ENCODE measurements at regions not wholly inside any gene's neighbourhood (a gene's known extent, or its start where the extent isn't known, plus 50 kb on each side); places are given as distances from the start of the nearest gene placed in this dataset.
"Not testable (repeated sequence)": the region's sequence is repeated elsewhere in the genome, so short reads cannot be mapped to it uniquely, and the experiment has no call there.

DNA sequence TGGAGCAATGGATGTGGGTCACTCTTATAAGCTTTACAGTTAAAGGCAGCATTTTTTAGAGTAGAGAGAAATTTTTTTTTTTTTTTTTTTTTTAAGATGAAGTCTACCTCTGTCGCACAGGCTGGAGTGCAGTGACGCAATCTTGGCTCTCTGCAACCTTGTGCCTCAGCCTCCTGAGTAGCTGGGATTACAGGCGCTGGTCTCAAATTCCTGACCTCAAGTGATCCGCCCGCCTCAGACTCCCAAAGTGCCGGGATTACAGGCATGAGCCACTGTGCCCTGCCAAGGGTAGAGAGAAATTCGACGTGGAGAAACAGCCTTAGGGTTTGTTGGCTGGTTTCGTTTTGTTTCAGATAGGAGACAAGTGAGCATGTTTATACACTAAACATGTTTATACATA, 594.2 kb upstream of the ADAMTS5 start:
- H3K4me1 Mint-ChIP-seq, result no peaks in the 10 kb centered on the region
- DNase-seq (no peak), ATAC-seq (replicated peaks) (no peak)
- no peak overlapping the region for H3K27ac Mint-ChIP-seq
- H3K4me3 Mint-ChIP-seq, result no peak overlapping the region
- H3K36me3 Mint-ChIP-seq, result no peaks in the 10 kb centered on the region
- H3K9me3 Mint-ChIP-seq, result peaks cover 0 to 4% of the 10 kb centered on the region in 2 donors
- H3K27me3 Mint-ChIP-seq, result no peaks in the 10 kb centered on the region

DNA sequence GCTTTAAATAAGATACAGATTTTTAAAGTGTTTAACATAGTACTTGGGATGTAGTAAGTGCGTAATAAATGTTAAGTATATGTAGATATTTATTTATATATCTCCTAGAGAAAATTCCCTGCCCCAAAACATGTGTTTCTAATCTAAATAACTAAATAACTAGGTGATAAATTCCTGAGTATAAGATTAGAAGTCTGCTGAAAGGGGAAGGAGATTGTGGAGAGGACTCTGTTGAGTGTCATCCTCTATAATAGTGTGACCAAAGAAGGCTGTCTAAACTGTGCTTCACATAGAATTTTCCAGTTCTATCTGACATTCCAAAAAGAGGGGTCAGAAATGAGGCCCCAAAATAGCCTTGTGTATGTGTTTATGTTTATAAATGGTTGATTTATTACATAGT, 590.5 kb upstream of the ADAMTS5 start:
- Mint-ChIP-seq H3K36me3 (no peaks in the 10 kb centered on the region), H3K27ac (no peak overlapping the region), H3K27me3 (no peaks in the 10 kb centered on the region), H3K9me3 (peaks cover 8 to 9% of the 10 kb centered on the region in 2 donors), H3K4me3 (no peak overlapping the region), H3K4me1 (no peaks in the 10 kb centered on the region)
- ATAC-seq (replicated peaks) (no peak), DNase-seq (no peak)

- H3K27ac Mint-ChIP-seq, result no peak overlapping the region
- DNase-seq (no peak), ATAC-seq (replicated peaks) (no peak)
- no peaks in the 10 kb centered on the region for H3K36me3 Mint-ChIP-seq
- no peaks in the 10 kb centered on the region for H3K4me1 Mint-ChIP-seq
- no peaks in the 10 kb centered on the region for H3K27me3 Mint-ChIP-seq
- peaks cover 8 to 14% of the 10 kb centered on the region in 2 donors for H3K9me3 Mint-ChIP-seq
- H3K4me3 Mint-ChIP-seq, result no peak overlapping the region
Observed at GRCh38 chr21:27555996-27556395, 589.1 kb upstream of the ADAMTS5 start.

DNA sequence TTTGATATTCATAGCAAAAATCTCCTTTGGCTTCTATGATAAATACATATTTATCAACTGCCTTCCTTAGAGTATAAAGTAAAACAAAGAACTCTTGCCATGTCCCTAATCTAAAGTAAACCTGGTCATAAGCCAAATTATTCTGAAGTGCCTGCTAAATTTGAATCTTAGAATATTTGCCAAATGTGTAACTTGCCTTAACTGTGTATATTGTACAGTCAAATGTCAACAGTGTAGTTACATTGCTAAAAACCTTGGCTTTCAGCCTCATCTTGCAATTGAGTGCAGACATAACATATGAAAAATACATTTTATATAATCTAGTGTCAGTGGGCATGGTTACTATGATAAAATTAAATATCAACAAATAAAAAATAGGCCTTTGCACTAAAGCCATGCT, 583.4 kb upstream of the ADAMTS5 start:
- no peak overlapping the region for H3K27ac Mint-ChIP-seq

GRCh38 chr21:27548486-27548885, 581.6 kb upstream of the ADAMTS5 start:
- no peaks in the 10 kb centered on the region for H3K4me1 Mint-ChIP-seq
- DNase-seq (no peak), ATAC-seq (replicated peaks) (no peak)
- H3K27ac Mint-ChIP-seq, result no peak overlapping the region
- peaks cover 4 to 19% of the 10 kb centered on the region in 2 donors for H3K9me3 Mint-ChIP-seq
- H3K4me3 Mint-ChIP-seq, result no peak overlapping the region
- H3K36me3 Mint-ChIP-seq, result no peaks in the 10 kb centered on the region
- H3K27me3 Mint-ChIP-seq, result no peaks in the 10 kb centered on the region

More for the DNA sequence above, 583.4 kb upstream of the ADAMTS5 start:
- ATAC-seq (replicated peaks), result no peak
- no peak overlapping the region for H3K4me3 Mint-ChIP-seq
- H3K27me3 Mint-ChIP-seq, result no peaks in the 10 kb centered on the region
- no peaks in the 10 kb centered on the region for H3K36me3 Mint-ChIP-seq
- DNase-seq, result no peak
- H3K4me1 Mint-ChIP-seq, result no peaks in the 10 kb centered on the region
- H3K9me3 Mint-ChIP-seq, result peaks cover 4 to 19% of the 10 kb centered on the region in 2 donors

DNA sequence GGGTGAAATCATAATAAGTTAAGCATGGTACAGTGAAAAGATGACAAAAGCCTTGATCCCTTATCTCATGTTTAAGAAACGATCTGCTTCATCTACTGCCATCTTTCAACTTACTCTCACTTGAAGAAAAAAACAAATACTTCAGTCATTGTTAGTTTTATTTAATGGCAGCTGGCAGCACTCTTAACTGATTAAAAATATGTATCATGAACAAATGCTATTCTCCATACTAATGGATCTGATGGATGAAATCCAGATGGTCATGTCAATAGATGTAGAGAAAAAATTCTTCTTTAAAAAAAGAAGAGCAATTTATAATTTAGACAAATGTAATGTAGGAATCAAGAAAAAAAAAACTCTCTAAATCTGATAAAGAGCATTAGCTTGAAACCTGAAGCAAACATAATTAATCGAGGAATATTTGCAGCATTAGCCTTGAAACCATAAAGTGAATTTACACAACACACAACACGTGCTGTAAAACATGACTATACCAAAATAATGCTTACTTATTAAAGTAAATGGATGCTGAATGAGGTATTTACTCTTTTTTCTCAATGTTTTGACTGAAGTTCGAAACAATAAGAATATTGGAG, 579.0 kb upstream of the ADAMTS5 start:
- no peak overlapping the region for H3K27ac Mint-ChIP-seq
- no peaks in the 10 kb centered on the region for H3K4me1 Mint-ChIP-seq
- H3K9me3 Mint-ChIP-seq, result peaks cover 4 to 5% of the 10 kb centered on the region in 2 donors
- DNase-seq (no peak), ATAC-seq (replicated peaks) (no peak)
- H3K36me3 Mint-ChIP-seq, result no peaks in the 10 kb centered on the region
- H3K27me3 Mint-ChIP-seq, result no peaks in the 10 kb centered on the region
- H3K4me3 Mint-ChIP-seq, result no peak overlapping the region

DNA sequence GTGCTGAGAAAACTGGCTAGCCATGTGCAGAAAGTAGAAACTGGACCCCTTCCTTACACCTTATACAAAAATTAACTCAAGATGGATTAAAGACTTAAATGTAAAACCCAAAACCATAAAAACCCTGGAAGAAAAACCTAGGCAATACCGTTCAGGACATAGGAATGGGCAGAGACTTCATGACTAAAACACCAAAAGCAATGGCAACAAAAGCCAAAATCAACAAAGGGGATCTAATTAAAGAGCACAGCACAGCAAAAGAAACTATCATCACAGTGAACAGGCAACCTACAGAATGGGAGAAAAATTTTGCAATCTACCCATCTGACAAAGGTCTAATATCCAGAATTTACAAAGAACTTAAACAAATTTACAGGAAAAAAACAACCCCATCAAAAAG, 575.2 kb upstream of the ADAMTS5 start:
- H3K4me1 Mint-ChIP-seq; H3K27ac Mint-ChIP-seq; H3K9me3 Mint-ChIP-seq; H3K4me3 Mint-ChIP-seq; ATAC-seq (replicated peaks); DNase-seq; H3K27me3 Mint-ChIP-seq; H3K36me3 Mint-ChIP-seq: not testable (repeated sequence)

DNA sequence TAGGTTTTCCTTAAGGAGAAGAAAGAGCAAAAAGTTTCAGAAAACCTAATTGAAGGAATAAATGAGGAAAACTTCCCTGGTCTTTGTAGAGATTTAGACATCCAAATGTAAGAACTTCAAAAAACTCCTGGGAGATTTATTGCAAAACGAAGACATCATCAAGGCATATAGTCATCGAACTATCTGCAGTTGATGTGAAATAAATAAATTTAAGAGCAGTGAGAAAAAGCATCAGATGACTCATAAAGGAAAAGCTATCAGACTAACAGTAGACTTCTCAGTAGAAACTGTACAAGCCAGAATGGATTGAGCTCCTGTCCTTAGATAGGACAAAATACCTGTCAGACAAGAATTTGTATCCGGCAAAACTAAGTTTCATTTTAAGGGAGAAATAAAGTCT, 569.4 kb upstream of the ADAMTS5 start:
- DNase-seq, result no peak
- H3K9me3 Mint-ChIP-seq, result peaks cover 0 to 4% of the 10 kb centered on the region in 2 donors
- H3K36me3 Mint-ChIP-seq, result no peaks in the 10 kb centered on the region
- H3K4me1 Mint-ChIP-seq, result no peaks in the 10 kb centered on the region
- no peak for ATAC-seq (replicated peaks)
- H3K27ac Mint-ChIP-seq, result no peak overlapping the region
- H3K27me3 Mint-ChIP-seq, result no peaks in the 10 kb centered on the region
- H3K4me3 Mint-ChIP-seq, result no peak overlapping the region

- DNase-seq (no peak), ATAC-seq (replicated peaks) (no peak)
- Mint-ChIP-seq H3K27ac (no peak overlapping the region), H3K4me1 (no peaks in the 10 kb centered on the region), H3K4me3 (no peak overlapping the region), H3K27me3 (no peaks in the 10 kb centered on the region), H3K36me3 (no peaks in the 10 kb centered on the region), H3K9me3 (peaks cover 0 to 4% of the 10 kb centered on the region in 2 donors)
Observed at GRCh38 chr21:27535188-27535587, 568.3 kb upstream of the ADAMTS5 start.

DNA sequence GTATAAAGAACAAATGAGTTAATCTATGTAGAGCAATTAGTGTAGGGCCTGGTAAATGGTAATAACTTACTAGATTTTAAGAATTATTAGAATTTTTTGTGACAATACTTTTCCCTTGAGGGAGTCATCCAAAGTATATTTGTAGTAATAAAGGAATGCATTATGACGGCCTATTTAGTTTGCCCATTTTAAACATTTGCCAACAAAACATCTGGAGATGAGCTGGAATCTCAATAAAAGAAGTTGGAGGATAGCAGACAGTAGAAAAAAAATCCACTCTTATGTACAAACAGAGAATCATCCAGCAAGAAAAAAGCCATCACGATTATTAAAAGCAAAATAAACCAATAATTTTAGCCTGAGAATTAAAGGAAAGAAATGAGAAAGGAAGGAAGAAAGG, 567.3 kb upstream of the ADAMTS5 start:
- Mint-ChIP-seq H3K27me3 (no peaks in the 10 kb centered on the region), H3K9me3 (peaks cover under 1 to 4% of the 10 kb centered on the region in 2 donors), H3K4me3 (no peak overlapping the region), H3K27ac (no peak overlapping the region), H3K4me1 (no peaks in the 10 kb centered on the region), H3K36me3 (no peaks in the 10 kb centered on the region)
- no peak for DNase-seq
- no peak for ATAC-seq (replicated peaks)

DNA sequence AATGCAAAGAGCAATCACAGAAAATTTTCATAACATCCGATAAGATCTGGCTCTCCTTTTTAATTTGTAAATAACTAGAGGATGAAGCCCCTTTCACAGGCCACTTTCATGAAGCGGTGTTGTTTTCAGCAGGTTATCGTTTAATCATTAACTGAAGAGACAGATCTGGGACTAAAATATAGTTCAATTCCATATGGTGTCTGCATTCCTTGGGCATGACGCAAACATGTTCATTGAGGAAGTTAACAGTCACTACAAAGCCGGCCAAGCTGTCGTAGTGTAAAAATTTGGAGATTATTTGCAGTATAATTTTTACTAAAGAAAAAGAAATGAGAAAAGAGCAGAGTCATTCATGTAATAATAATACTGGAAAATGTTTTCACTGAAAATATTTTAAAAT, 565.2 kb upstream of the ADAMTS5 start:
- DNase-seq, result no peak

GRCh38 chr21:27528697-27529096, 561.8 kb upstream of the ADAMTS5 start:
- no peak for ATAC-seq (replicated peaks)
- H3K27ac Mint-ChIP-seq, result no peak overlapping the region

More for the DNA sequence above, 565.2 kb upstream of the ADAMTS5 start:
- H3K36me3 Mint-ChIP-seq, result no peaks in the 10 kb centered on the region
- no peaks in the 10 kb centered on the region for H3K27me3 Mint-ChIP-seq
- no peak overlapping the region for H3K4me3 Mint-ChIP-seq
- peaks cover 3 to 4% of the 10 kb centered on the region in 2 donors for H3K9me3 Mint-ChIP-seq
- no peak for ATAC-seq (replicated peaks)
- no peaks in the 10 kb centered on the region for H3K4me1 Mint-ChIP-seq
- H3K27ac Mint-ChIP-seq, result no peak overlapping the region

GRCh38 chr21:27526451-27526850, 559.6 kb upstream of the ADAMTS5 start:
- no peak overlapping the region for H3K4me3 Mint-ChIP-seq
- ATAC-seq (replicated peaks) (no peak), DNase-seq (no peak)
- H3K9me3 Mint-ChIP-seq, result peaks cover 7% of the 10 kb centered on the region in 2 donors
- no peaks in the 10 kb centered on the region for H3K4me1 Mint-ChIP-seq
- no peaks in the 10 kb centered on the region for H3K36me3 Mint-ChIP-seq
- no peaks in the 10 kb centered on the region for H3K27me3 Mint-ChIP-seq
- H3K27ac Mint-ChIP-seq, result no peak overlapping the region

More at GRCh38 chr21:27528697-27529096, 561.8 kb upstream of the ADAMTS5 start:
- Mint-ChIP-seq H3K27me3 (no peaks in the 10 kb centered on the region), H3K4me3 (no peak overlapping the region), H3K9me3 (peaks cover 3 to 7% of the 10 kb centered on the region in 2 donors), H3K36me3 (no peaks in the 10 kb centered on the region), H3K4me1 (no peaks in the 10 kb centered on the region)
- no peak for DNase-seq

- Mint-ChIP-seq H3K9me3 (peaks cover 7 to 9% of the 10 kb centered on the region in 2 donors), H3K27ac (no peak overlapping the region), H3K36me3 (no peaks in the 10 kb centered on the region), H3K4me1 (no peaks in the 10 kb centered on the region), H3K27me3 (no peaks in the 10 kb centered on the region), H3K4me3 (no peak overlapping the region)
- ATAC-seq (replicated peaks), result no peak
- DNase-seq, result no peak
Observed at GRCh38 chr21:27525780-27526179, 558.9 kb upstream of the ADAMTS5 start.

DNA sequence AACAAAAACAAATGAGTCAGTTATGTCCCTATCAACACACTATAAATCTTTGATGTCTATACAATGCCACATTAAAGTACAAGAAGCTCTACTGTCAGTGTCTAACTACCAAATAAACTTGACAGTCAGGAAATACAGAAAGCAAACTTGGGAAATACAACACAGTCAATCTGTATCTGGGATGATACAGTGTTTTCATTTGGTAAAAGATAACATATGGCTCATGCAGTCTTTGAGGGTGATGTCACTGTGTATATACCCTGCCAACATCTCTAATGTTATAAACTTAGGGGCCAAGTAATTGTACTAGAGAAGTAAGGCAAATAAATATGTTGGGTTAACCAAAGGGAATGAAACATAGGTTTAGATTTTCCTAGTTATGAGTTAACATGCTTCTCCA, 552.5 kb upstream of the ADAMTS5 start:
- Mint-ChIP-seq H3K27ac (no peak overlapping the region), H3K4me3 (no peak overlapping the region), H3K4me1 (no peaks in the 10 kb centered on the region), H3K27me3 (no peaks in the 10 kb centered on the region), H3K9me3 (peaks cover 9 to 15% of the 10 kb centered on the region in 2 donors), H3K36me3 (no peaks in the 10 kb centered on the region)
- ATAC-seq (replicated peaks) (no peak), DNase-seq (no peak)

DNA sequence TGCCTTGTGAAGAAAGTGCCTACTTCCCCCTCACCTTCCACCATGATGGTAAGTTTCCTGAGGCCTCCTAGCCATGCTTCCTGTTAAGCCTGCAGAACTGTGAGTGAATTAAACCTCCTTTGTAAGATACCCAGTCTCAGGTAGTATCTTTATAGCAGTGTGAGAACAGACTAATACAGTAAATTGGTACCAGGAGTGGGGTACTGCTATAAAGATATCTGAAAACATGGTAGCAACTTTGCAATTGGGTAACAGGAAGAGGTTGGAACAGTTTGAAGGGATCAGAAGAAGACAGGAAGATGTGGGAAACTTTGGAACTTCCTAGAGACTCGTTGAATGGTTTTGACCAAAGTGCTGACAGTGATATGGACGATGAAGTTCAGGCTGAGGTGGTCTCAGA, 550.3 kb upstream of the ADAMTS5 start:
- not testable (repeated sequence) for ATAC-seq (replicated peaks); H3K27me3 Mint-ChIP-seq; H3K4me3 Mint-ChIP-seq; DNase-seq; H3K4me1 Mint-ChIP-seq; H3K27ac Mint-ChIP-seq; H3K36me3 Mint-ChIP-seq
- H3K9me3 Mint-ChIP-seq, result peaks cover 9 to 14% of the 10 kb centered on the region in 2 donors

Measured in stimulated activated naive B cell treated with anti-CD40 and anti-IgM and Interleukin-4, amounts not matched to agents 10 μg/mL and 1 μg/mL and 100 μg/mL, for 72 hours (primary cell).